Amygdala (tissue), 56 donors: ENCODE measurements at regions not wholly inside any gene's neighbourhood (a gene's known extent, or its start where the extent isn't known, plus 50 kb on each side); places are given as distances from the start of the nearest gene placed in this dataset.
A peak's percentile ranks its signal among the peaks of the same experiment; 100 is the strongest.

Source experiments
- DNase-seq, 56 donors: peaks; one replicate each; lab custom pipeline; 2025; lab: John Stamatoyannopoulos, UW

- DNase-seq = no peak
These were observed 72.0 kb downstream of the SYNE3 start for GRCh38 chr14:95444132-95445129.

GRCh38 chr14:95442633-95443021 lies 73.8 kb downstream of the SYNE3 start:
- peak in 55 of 56 donors; percentile 8 to 90 (median 65) for DNase-seq

- DNase-seq = no peak
These were observed 74.3 kb downstream of the SYNE3 start for GRCh38 chr14:95442016-95442632.

GRCh38 chr14:95440951-95441350 lies 75.5 kb downstream of the SYNE3 start:
- no peak for DNase-seq

DNA sequence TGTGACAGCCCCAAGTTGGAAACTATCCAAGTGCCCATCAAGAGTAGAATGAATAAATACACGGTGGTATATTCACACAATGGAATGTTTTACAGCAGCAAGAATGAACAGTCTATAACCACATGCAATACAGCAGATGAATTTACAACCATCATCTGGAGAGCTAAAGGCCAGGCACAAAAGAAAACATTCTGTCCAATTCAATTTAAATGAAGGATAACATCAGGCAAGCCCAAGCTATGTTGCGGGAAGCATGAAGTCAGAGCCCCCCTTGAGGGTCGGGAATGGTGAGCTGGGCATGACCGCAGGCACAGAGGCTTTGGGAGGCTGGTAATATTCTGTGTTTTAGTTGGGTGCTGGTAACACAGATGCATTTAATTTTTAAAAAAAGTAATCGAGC lies 76.0 kb downstream of the SYNE3 start:
- DNase-seq = no peak

- no peak for DNase-seq
These were observed 76.6 kb downstream of the SYNE3 start for GRCh38 chr14:95439881-95440280.

DNA sequence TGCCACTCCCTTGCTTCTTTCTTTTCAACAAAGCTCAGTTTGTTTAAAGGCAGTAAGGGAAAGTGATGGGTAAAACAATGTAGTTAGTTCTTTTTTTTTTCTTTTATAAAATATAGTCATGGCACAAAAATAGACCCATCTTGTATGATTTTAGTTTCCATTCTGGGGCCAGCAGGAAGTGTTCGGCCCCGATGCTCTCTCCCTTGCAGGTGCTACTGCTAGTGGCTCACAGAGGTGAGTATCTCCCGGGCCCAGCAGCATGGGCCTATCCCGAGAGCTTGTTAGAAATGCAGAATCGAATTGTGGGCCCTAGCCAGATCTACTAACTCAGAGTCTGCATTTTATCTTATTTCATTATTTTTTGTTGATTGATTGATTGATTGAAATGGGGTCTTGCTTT lies 78.7 kb downstream of the SYNE3 start:
- DNase-seq = no peak

DNA sequence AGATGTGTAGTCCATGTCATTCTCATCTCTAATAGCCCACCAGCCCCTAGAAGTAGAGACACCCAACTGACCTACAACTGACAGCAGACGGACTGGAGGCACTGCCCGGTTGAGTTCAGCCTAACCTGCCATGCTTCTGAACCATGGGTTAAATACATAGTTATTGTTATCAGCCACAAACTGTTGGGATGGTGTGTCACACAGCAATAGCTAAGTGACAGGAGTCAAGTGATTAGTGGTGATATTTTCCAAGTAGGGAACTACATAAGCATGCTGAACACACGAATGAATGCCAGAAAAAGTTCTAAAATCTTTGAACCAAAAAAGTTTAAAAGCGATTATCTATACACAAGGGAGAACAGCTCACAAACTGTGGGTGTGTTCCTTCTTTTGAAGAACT lies 80.1 kb downstream of the SYNE3 start:
- DNase-seq = no peak

GRCh38 chr14:95434121-95434520 lies 82.3 kb downstream of the SYNE3 start:
- no peak for DNase-seq

GRCh38 chr14:95433094-95433478 lies 83.4 kb downstream of the SYNE3 start:
- no peak for DNase-seq

DNA sequence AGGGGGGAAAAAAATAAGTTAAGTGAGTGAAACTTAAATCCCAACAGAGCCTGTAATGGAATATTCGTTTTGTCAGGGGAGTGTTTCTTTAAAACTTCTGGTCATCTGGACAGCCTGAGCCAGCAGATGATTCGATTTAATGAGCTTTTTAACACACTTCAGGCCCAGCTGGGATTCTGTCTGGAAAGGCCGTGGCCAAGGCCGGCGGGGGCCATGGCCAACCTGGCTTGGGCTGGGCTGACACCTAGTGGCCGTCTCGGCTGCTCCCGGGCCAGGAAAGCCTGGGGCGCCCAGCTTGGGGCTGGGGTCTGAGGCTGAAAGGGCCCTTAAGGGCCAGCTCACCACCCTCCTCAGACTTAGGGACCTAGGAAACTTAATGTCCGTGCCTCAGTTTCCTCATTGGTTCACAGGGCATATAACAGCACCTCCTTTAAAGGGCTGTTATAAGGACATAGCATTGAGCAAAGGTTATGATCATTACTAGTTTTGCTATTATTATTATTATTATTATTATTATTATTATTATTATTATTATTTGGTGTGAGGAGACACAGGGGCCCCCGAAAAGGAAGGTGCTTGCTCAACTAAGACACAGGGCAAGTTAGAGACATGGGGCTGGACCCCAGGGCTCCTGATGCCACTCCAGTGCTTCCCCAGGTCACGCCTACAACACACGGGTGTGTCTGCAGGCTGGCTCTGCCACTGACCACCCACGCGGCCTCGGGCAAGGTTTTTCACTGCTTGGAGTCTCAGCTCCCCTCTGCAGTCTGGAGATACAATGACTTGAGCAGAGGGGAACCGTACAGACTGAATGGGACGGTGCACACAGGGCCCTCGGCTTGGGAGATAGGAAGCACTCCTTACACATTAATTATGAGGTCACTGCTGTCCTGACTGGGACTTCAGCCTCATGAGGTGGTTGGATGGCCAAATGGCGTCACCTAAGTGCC lies 84.0 kb downstream of the SYNE3 start:
- peak in 39 of 56 donors; percentile 5 to 69 (median 30) for DNase-seq

- peak in 9 of 56 donors; percentile 3 to 48 (median 8) for DNase-seq
These were observed 85.0 kb downstream of the SYNE3 start for GRCh38 chr14:95431199-95432143.

DNA sequence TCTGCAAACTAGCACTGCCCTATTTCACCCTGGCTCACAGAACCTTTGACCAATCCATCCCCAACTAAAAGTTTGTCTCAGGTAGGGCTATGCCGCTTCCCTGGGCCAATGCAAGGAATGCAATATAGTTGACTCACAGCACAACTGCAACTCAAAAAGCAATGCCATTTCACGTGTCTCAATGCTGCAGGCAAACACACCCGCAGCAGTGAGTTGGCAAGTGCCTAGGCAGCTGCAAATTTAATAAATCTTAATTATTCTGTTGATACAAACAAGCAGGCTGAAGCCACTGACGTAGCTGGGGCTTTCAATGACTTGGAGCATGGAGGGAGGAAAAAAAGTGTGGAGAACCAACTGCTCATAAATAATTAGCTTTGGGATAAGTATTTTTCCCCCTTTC lies 87.9 kb downstream of the SYNE3 start:
- peak in 1 of 56 donors; percentile 24 for DNase-seq

- DNase-seq = no peak
These were observed 90.4 kb downstream of the SYNE3 start for GRCh38 chr14:95426116-95426475.

- DNase-seq = no peak
These were observed 90.9 kb downstream of the SYNE3 start for GRCh38 chr14:95425369-95426115.

GRCh38 chr14:95424529-95424928 lies 91.9 kb downstream of the SYNE3 start:
- DNase-seq = no peak

- DNase-seq = no peak
These were observed 94.7 kb downstream of the SYNE3 start for GRCh38 chr14:95421741-95422140.

DNA sequence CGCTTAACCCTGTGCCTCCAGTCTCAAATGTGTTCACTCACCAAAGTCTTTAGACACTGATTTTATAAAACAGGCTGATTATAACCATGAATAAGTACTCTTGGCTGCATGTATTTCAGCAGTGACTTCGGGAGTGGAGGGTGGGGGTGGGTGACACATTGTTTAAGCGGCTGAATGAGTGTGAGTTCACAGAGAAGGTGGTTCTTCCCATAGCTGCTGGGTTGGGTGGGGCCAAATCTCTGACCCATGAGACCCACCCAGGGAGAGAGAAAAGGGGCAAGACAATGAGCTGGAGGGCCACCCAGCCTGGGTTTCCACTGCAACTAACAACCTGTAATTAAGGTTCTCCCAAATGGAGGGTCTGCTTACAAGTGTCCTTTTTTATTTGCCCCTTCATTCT lies 96.4 kb downstream of the SYNE3 start:
- DNase-seq = no peak

GRCh38 chr14:95419569-95419968 lies 96.9 kb downstream of the SYNE3 start:
- DNase-seq = no peak
